ENCODE measurements at regions not wholly inside any gene's neighbourhood (a gene's known extent, or its start where the extent isn't known, plus 50 kb on each side); places are given as distances from the start of the nearest gene placed in this dataset.
A peak's percentile ranks its signal among the peaks of the same experiment; 100 is the strongest.

DNA sequence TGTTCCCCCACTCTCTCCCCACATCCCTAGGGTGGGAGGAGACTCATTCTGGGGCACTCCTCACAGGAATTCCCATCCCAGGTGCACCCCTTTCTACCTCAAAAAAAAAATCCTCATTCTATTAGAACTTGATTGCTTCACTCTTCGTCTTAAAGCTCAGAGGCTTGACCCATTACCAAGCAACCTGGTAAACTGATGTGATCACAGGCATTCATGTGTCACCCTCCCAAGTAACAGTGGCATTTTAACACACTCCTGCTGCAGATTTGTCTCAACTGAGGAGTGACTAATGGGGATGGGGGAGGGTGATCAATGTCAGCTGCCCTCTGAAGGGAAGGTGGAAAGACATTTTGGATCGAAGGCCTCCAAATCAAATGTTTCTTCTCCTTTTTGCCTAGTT lies 78.1 kb upstream of the PTHLH start:
- Histone ChIP-seq H3K79me2 (ENCODE audit: insufficient read depth) (no peaks in the 10 kb centered on the region), H3K4me2 (ENCODE audit: unreplicated experiment) (no peak overlapping the region), H3K27me3 (replicated peaks; ENCODE audit: insufficient read depth) (no peaks in the 10 kb centered on the region), H3K9me2 (ENCODE audit: insufficient read depth) (no peaks in the 10 kb centered on the region), H2AFZ (no peak overlapping the region), H3K9ac (no peak overlapping the region), H3K27ac (no peak overlapping the region), H3K4me3 (no peak overlapping the region), H3K9me3 (ENCODE audit: low read depth) (no peaks in the 10 kb centered on the region), H3F3A (ENCODE audit: insufficient read depth) (peaks cover 7% of the 10 kb centered on the region; the same call in 1 of the 2 replicates), H4K20me1 (ENCODE audit: insufficient read depth) (no peaks in the 10 kb centered on the region), H3K4me1 (ENCODE audit: insufficient read depth) (peaks cover 13% of the 10 kb centered on the region; the same call in 1 of the 2 replicates), H3K36me3 (ENCODE audit: low read depth) (no peaks in the 10 kb centered on the region)
- 41 to 47% methylated on average over 2 of the region's 2 CpGs for WGBS, 2 experiments (ENCODE audit: low coverage in 1 of 2, low lambda C conversion rate in 2 of 2, missing lambda C conversion rate in 2 of 2)
- in situ Hi-C loops (cut with MboI) = no loop called here
- TF ChIP-seq EZH2 (IDR thresholded peaks at IDR 0.05; ENCODE audit: insufficient read depth, poor library complexity, severe bottlenecking) (no peak), EZH2phosphoT487 (IDR thresholded peaks at IDR 0.05; ENCODE audit: insufficient read depth, low read depth) (no peak)
- DNase-seq = peak; percentile 65

DNA sequence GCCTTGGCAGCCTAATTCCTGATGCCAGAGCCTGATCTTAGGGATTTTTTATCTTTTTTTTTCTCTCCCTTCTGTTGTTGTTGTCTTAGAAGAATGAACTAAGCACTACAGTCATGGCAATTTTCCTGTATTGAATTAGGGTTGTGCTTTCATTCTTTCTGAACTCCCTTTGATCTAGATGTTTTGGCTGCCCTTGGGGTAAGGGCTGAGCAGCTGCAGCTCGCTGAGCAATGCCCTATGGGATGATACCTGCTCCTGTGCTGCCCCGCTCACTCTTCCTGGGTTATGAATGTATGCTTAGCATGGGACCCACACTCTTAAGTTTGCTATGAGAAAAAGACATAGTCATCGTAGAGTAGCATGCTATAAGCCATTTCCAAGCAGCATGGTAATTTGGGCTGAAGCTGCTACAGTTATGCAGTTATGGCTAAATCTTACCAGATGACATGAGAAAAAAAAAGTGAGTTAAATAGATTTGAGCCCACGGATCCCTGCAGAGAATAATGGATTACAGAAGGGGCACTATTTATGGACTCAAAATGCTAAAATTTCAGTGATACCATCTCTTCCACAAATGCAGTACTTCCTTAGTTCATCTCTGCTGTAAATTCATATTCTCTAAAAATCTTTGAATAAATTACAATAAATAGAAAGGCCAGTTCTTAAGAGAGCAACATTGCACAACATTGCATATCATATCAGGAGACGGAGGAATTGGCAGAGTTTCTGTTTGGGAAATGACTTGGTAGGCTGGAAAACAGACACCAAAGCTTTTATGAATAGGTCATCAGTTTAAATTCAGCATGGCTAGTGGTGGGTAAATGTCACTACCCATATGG lies 79.2 kb upstream of the PTHLH start:
- TF ChIP-seq EZH2phosphoT487 (IDR thresholded peaks at IDR 0.05; ENCODE audit: insufficient read depth, low read depth) (no peak), EZH2 (IDR thresholded peaks at IDR 0.05; ENCODE audit: insufficient read depth, poor library complexity, severe bottlenecking) (no peak)
- Histone ChIP-seq H3K36me3 (ENCODE audit: low read depth) (no peaks in the 10 kb centered on the region), H3F3A (ENCODE audit: insufficient read depth) (peaks cover 7% of the 10 kb centered on the region; the same call in 1 of the 2 replicates), H3K27me3 (replicated peaks; ENCODE audit: insufficient read depth) (no peaks in the 10 kb centered on the region), H3K9me2 (ENCODE audit: insufficient read depth) (no peaks in the 10 kb centered on the region), H3K9ac (no peak overlapping the region), H2AFZ (no peak overlapping the region), H3K27ac (peak overlapping the region; percentile 2; the same call in 1 of the 2 replicates), H3K4me3 (no peak overlapping the region), H3K4me2 (ENCODE audit: unreplicated experiment) (peak overlapping the region; percentile 16), H4K20me1 (ENCODE audit: insufficient read depth) (no peaks in the 10 kb centered on the region), H3K79me2 (ENCODE audit: insufficient read depth) (no peaks in the 10 kb centered on the region), H3K9me3 (ENCODE audit: low read depth) (no peaks in the 10 kb centered on the region), H3K4me1 (ENCODE audit: insufficient read depth) (peaks cover 13% of the 10 kb centered on the region; the same call in 1 of the 2 replicates)
- peak; percentile 60 for DNase-seq
- 46 to 59% methylated on average over 5 of the region's 5 CpGs for WGBS, 2 experiments (ENCODE audit: low coverage in 1 of 2, low lambda C conversion rate in 2 of 2, missing lambda C conversion rate in 2 of 2)
- in situ Hi-C loops (cut with MboI) = no loop called here

DNA sequence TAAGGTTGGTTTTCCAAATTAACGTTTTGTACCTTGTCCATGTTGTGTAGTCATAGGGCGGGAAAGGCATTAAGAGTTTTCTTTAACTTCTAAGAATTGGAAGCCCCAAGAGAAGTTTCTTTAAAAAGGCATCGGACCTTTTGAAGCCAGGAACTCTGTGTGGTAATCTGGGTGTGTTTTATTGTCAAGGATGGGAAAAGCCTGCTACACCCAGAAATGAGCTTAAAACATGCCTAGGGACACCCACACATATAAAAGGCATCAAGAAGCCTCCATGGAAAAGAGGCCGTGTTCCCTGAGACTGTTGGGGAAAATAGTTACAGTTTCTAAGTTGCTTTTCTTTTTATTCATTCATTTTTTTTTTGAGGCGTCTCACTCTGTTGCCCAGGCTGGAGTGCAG lies 81.0 kb upstream of the PTHLH start:
- H4K20me1 ChIP-seq (ENCODE audit: insufficient read depth) = no peaks in the 10 kb centered on the region
- H3F3A ChIP-seq (ENCODE audit: insufficient read depth) = peaks cover 7% of the 10 kb centered on the region; the same call in 1 of the 2 replicates
- 53 to 59% methylated on average over 5 of the region's 5 CpGs for WGBS, 2 experiments (ENCODE audit: low coverage in 1 of 2, low lambda C conversion rate in 2 of 2, missing lambda C conversion rate in 2 of 2)
- H3K36me3 ChIP-seq (ENCODE audit: low read depth) = no peaks in the 10 kb centered on the region
- no peak for DNase-seq
- no peak overlapping the region for H3K4me3 ChIP-seq
- H3K4me1 ChIP-seq (ENCODE audit: insufficient read depth) = peaks cover 13% of the 10 kb centered on the region; the same call in 1 of the 2 replicates
- H3K27me3 ChIP-seq (replicated peaks; ENCODE audit: insufficient read depth) = no peaks in the 10 kb centered on the region
- no peak overlapping the region for H3K9ac ChIP-seq
- no peak overlapping the region for H3K4me2 ChIP-seq (ENCODE audit: unreplicated experiment)
- in situ Hi-C loops (cut with MboI) = no loop called here
- no peak for TF ChIP-seq EZH2 (IDR thresholded peaks at IDR 0.05; ENCODE audit: insufficient read depth, poor library complexity, severe bottlenecking)
- TF ChIP-seq EZH2phosphoT487 (IDR thresholded peaks at IDR 0.05; ENCODE audit: insufficient read depth, low read depth) = no peak
- no peak overlapping the region for H2AFZ ChIP-seq
- no peaks in the 10 kb centered on the region for H3K9me2 ChIP-seq (ENCODE audit: insufficient read depth)
- no peaks in the 10 kb centered on the region for H3K9me3 ChIP-seq (ENCODE audit: low read depth)
- no peaks in the 10 kb centered on the region for H3K79me2 ChIP-seq (ENCODE audit: insufficient read depth)
- no peak overlapping the region for H3K27ac ChIP-seq

DNA sequence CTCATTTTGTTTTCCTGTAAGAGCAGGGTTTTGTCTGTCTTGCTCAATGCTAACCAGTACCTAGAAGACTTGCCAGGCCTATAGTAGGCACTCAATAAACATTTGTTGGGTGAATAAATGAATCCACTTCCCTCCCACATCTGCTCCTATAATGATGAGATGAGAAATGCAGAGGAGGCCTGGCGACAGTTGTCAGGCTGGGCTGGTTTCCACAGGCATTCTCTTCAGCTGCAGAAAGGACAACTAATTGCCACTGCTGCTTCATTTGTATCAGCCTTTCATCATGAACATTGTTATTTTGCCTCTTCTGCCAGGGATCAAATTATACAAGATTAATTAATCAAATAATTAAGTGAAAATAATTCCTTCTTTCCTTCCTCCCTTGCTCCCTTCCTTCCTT lies 82.0 kb upstream of the PTHLH start:
- Histone ChIP-seq H3K9ac (no peak overlapping the region), H3K9me2 (ENCODE audit: insufficient read depth) (no peaks in the 10 kb centered on the region)

More for the DNA sequence above, 82.0 kb upstream of the PTHLH start:
- H2AFZ ChIP-seq = no peak overlapping the region
- no peaks in the 10 kb centered on the region for H3K9me3 ChIP-seq (ENCODE audit: low read depth)
- no peak for TF ChIP-seq EZH2phosphoT487 (IDR thresholded peaks at IDR 0.05; ENCODE audit: insufficient read depth, low read depth)
- no peak for TF ChIP-seq EZH2 (IDR thresholded peaks at IDR 0.05; ENCODE audit: insufficient read depth, poor library complexity, severe bottlenecking)
- H4K20me1 ChIP-seq (ENCODE audit: insufficient read depth) = no peaks in the 10 kb centered on the region
- WGBS, 2 experiments (ENCODE audit: low coverage in 1 of 2, low lambda C conversion rate in 2 of 2, missing lambda C conversion rate in 2 of 2) = 83 to 95% methylated on average over 1 of the region's 1 CpG
- H3K27me3 ChIP-seq (replicated peaks; ENCODE audit: insufficient read depth) = no peaks in the 10 kb centered on the region
- peaks cover 13% of the 10 kb centered on the region; the same call in 1 of the 2 replicates for H3K4me1 ChIP-seq (ENCODE audit: insufficient read depth)
- H3K36me3 ChIP-seq (ENCODE audit: low read depth) = no peaks in the 10 kb centered on the region
- H3K4me3 ChIP-seq = no peak overlapping the region
- no peak for DNase-seq
- H3K4me2 ChIP-seq (ENCODE audit: unreplicated experiment) = no peak overlapping the region
- peaks cover 7% of the 10 kb centered on the region; the same call in 1 of the 2 replicates for H3F3A ChIP-seq (ENCODE audit: insufficient read depth)
- in situ Hi-C loops (cut with MboI) = no loop called here
- no peak overlapping the region for H3K27ac ChIP-seq
- no peaks in the 10 kb centered on the region for H3K79me2 ChIP-seq (ENCODE audit: insufficient read depth)

Measured in GM23248 (cell line).